ENCODE measurements at regions not wholly inside any gene's neighbourhood (a gene's known extent, or its start where the extent isn't known, plus 50 kb on each side); places are given as distances from the start of the nearest gene placed in this dataset.

- TF ChIP-seq CTCF (conservative IDR thresholded peaks at IDR 0.05; ENCODE audit: low read length) (no peak), EZH2phosphoT487 (IDR thresholded peaks at IDR 0.05; ENCODE audit: borderline replicate concordance) (no peak)
Measured at GRCh38 chr10:93166134-93166533, 92.4 kb downstream of the CYP26A1 start.
